NB4 (cell line): ENCODE measurements at regions not wholly inside any gene's neighbourhood (a gene's known extent, or its start where the extent isn't known, plus 50 kb on each side); places are given as distances from the start of the nearest gene placed in this dataset.

Experiments used
- POLR2A ChIP-seq: IDR thresholded peaks from 2 replicates; pipeline ENCODE4 v1.6.1; 2011; ENCODE audit warnings: mild to moderate bottlenecking; ENCODE audit not compliant: insufficient read length; ENCODE audit errors: extremely low read depth
- TF ChIP-seq, protein P1 (sequence below): IDR thresholded peaks from 2 replicates; pipeline ENCODE4 v1.6.1; 2011; ENCODE audit warnings: low read depth, low read length
- TF ChIP-seq, protein P2 (sequence below): IDR thresholded peaks from one replicate; pipeline ENCODE4 v1.5.1; 2012; ENCODE audit warnings: low read depth, low read length

DNA sequence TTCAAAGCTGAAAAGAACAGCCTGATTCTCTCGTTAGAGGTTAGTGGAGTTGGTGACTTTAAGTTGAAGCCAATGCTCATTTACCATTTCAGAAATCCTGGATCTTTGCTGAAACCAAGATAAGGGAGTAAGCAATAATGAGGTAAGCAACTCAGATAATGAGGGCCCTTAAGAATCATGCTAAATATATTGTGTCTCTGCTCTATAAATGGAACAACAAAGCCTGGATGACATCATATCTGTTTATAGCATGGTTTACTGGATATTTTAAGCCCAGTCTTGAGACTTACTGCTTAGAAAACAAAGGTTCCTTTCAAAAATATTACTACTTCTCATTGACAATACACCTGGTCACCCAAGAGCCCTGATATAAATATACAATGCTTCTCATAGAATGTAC lies 276.7 kb upstream of the PPARGC1A start:
- TF ChIP-seq, protein P1, sequence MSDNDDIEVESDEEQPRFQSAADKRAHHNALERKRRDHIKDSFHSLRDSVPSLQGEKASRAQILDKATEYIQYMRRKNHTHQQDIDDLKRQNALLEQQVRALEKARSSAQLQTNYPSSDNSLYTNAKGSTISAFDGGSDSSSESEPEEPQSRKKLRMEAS = no peak
- TF ChIP-seq, protein P2, sequence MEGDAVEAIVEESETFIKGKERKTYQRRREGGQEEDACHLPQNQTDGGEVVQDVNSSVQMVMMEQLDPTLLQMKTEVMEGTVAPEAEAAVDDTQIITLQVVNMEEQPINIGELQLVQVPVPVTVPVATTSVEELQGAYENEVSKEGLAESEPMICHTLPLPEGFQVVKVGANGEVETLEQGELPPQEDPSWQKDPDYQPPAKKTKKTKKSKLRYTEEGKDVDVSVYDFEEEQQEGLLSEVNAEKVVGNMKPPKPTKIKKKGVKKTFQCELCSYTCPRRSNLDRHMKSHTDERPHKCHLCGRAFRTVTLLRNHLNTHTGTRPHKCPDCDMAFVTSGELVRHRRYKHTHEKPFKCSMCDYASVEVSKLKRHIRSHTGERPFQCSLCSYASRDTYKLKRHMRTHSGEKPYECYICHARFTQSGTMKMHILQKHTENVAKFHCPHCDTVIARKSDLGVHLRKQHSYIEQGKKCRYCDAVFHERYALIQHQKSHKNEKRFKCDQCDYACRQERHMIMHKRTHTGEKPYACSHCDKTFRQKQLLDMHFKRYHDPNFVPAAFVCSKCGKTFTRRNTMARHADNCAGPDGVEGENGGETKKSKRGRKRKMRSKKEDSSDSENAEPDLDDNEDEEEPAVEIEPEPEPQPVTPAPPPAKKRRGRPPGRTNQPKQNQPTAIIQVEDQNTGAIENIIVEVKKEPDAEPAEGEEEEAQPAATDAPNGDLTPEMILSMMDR = no peak
- no peak for TF ChIP-seq POLR2A
